Heart right ventricle (tissue), 16 donors: ENCODE measurements at regions not wholly inside any gene's neighbourhood (a gene's known extent, or its start where the extent isn't known, plus 50 kb on each side); places are given as distances from the start of the nearest gene placed in this dataset.

Source experiments
- ATAC-seq, 8 donors: fragments of 200-7000 bp; cut with Tn5 transposase; one replicate each; pipeline ENCODE4 v1.9.1; 2020; ENCODE audit warnings: mild to moderate bottlenecking in 8 of 8, moderate library complexity in 8 of 8, moderate number of reproducible peaks in 1 of 8
- DNase-seq, 2 donors: peaks; one replicate each; pipeline ENCODE4 v3.0.0-alpha.2; 2020
- H3K27ac ChIP-seq, 10 donors: fragments of 200-600 bp; sonication (generic) in 2 of 10; one replicate each; pipeline versions ENCODE4 v1.5.0 to v1.8.0; 2020 to 2022; ENCODE audit warnings: mild to moderate bottlenecking in 3 of 10
- H3K27me3 ChIP-seq, 7 donors: fragments of 200-600 bp; one replicate each; pipeline ENCODE4 v1.8.0; 2021 to 2022; ENCODE audit warnings: mild to moderate bottlenecking in 2 of 7
- H3K36me3 ChIP-seq, 9 donors: fragments of 200-600 bp; sonication (generic) in 1 of 9; one replicate each; pipeline versions ENCODE4 v1.5.0 to v1.8.0; 2020 to 2022; ENCODE audit warnings: mild to moderate bottlenecking in 2 of 9
- H3K4me1 ChIP-seq, 9 donors: fragments of 200-600 bp; sonication (generic) in 1 of 9; one replicate each; pipeline versions ENCODE4 v1.5.0 to v1.8.0; 2020 to 2022; ENCODE audit warnings: mild to moderate bottlenecking in 4 of 9
- H3K4me3 ChIP-seq, 10 donors: fragments of 200-600 bp; sonication (generic) in 2 of 10; one replicate each; pipeline versions ENCODE4 v1.5.0 to v1.8.0; 2020 to 2022; ENCODE audit warnings: mild to moderate bottlenecking in 7 of 10, moderate library complexity in 2 of 10
- H3K9me3 ChIP-seq, 11 donors: fragments of 200-600 bp in 10 of 11; sonication (generic) in 2 of 11; one replicate each; pipeline versions ENCODE4 v1.5.0 to v1.8.0; 2013 to 2022; ENCODE audit warnings: mild to moderate bottlenecking in 2 of 11, control low read depth in 1 of 11, moderate library complexity in 1 of 11
- WGBS, 2 donors: extraction: QIAGEN DNeasy Blood & Tissue Kit; methylation state at CpG; one replicate each; pipeline ENCODE4 v1.1.7; 2013; ENCODE audit warnings: inconsistent platforms in 1 of 2; 5-methylcytosine and 5-hydroxymethylcytosine counted together
- intact Hi-C, 10 donors: fragments of 100-400 bp; cut with DNase I; formaldehyde crosslinking; loops; one replicate each; pipeline versions ENCODE4 v1.11.1 to v1.14.2; 2022
- TF ChIP-seq, protein P1 (sequence below), 9 donors: fragments of 200-600 bp; sonication (generic) in 2 of 9; IDR thresholded peaks; one replicate each; pipeline versions ENCODE4 v1.5.0 to v1.8.0; 2021 to 2022; ENCODE audit warnings: antibody characterized with exemption in 9 of 9, mild to moderate bottlenecking in 5 of 9, moderate library complexity in 1 of 9
- donor health status: Arrhythmogenic right ventricular cardiomyopathy.
- donor health status: ischemic (EF 13 %, LVEDD 7.1; RV severe dilation, severe dysfunction).
- donor health status: healthy with polysubstance abuse.
- donor health status: DM: no; HTN: yes; CAD: no.
- donor health status: DM: no; HTN: no; CAD: no.
- donor health status: ischemic (EF 25% LVEDD 6.9; RV normal size, moderate dysfunction).
- donor health status: ischemic (EF 25% LVEDD 5.7; RV mildly dilated, moderate dysfunction).
- donor health status: healthy.
- donor health status: DM: yes; HTN: yes; CAD: no.
- donor health status: Ischemic cardiomyopathy.
- donor health status: ischemic (EF 35%, LVEDD 5.7; RV mildly dilated, moderate dysfunction).
- donor health status: nonischemic (EF 11% LVEDD 7.7; RV severe dilation, severe dysfunction).
- donor health status: DM: yes; HTN: yes; CAD: no.
- donor health status: PGD.
- donor health status: ischemic (EF 29% LVEDD 5.4; RV normal size, mild dysfunction).
- donor health status: nonischemic (EF 23%, LVEDD 6.1; RV moderate dilation, normal function).

DNA sequence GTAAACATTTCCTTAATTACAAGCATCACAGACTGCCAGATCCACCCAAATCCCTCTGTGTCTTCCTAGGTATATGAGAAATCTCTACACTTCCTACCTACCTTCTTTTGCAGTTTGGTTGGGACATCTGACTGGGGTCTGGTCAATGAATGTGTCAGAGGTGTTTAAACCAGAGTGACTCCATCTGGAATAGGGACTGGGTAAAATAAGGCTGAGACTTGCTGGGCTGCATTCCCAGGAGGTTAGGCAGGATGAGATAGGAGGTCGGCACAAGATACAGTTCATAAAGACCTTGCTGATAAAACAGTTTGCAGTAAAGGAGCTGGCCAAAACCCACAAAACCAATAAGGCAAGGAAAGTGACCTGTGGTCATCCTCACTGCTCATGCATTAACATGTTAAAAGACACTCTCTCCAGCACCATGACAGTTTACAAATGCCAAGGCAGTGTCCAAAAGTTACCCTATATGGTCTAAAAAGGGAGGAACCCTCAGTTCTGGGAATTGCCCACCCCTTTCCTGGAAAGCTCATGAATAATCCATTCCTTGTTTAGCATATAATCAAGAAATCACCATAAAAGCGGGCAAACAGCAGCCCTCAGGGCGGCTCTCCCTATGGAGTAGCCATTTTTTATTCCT lies 87.4 kb upstream of the BACE2 start:
- Histone ChIP-seq H3K4me1 (no peaks in the 10 kb centered on the region), H3K9me3 (peaks cover 0 to 6% (median 0%) of the 10 kb centered on the region in 11 donors), H3K27me3 (peaks cover 0 to 31% (median 0%) of the 10 kb centered on the region in 7 donors), H3K27ac (no peak overlapping the region), H3K36me3 (no peaks in the 10 kb centered on the region), H3K4me3 (no peak overlapping the region)
- DNase-seq: no peak
- intact Hi-C loops: no loop called here
- no peak for ATAC-seq
- 66 to 72% methylated on average over 3 of the region's 3 CpGs for WGBS, 2 donors
- TF ChIP-seq, protein P1, sequence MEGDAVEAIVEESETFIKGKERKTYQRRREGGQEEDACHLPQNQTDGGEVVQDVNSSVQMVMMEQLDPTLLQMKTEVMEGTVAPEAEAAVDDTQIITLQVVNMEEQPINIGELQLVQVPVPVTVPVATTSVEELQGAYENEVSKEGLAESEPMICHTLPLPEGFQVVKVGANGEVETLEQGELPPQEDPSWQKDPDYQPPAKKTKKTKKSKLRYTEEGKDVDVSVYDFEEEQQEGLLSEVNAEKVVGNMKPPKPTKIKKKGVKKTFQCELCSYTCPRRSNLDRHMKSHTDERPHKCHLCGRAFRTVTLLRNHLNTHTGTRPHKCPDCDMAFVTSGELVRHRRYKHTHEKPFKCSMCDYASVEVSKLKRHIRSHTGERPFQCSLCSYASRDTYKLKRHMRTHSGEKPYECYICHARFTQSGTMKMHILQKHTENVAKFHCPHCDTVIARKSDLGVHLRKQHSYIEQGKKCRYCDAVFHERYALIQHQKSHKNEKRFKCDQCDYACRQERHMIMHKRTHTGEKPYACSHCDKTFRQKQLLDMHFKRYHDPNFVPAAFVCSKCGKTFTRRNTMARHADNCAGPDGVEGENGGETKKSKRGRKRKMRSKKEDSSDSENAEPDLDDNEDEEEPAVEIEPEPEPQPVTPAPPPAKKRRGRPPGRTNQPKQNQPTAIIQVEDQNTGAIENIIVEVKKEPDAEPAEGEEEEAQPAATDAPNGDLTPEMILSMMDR (IDR thresholded peaks at IDR 0.05): no peak

DNA sequence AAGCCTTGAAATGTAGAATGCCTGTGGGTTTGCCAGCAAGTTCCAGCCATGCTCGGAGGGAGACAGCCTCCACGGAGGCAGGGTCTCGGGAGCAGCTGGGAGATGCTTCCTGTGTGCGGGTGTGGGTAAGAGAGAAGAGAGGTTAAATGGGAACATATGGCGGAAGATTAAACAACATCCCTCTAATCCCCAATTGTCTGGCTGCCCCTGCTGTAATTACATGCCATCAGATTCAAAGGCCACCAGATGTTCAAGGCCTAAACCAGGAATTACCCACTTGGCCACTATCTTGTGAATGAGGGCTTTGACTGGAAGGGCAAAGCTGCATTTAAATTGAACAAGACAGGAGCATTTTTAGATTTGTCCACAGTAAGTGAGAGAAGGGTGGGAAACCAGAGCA lies 81.4 kb upstream of the BACE2 start:
- WGBS, 2 donors: 79 to 85% methylated on average over 5 of the region's 5 CpGs
- Histone ChIP-seq H3K4me3 (no peak overlapping the region), H3K9me3 (peaks cover 0 to 6% (median 0%) of the 10 kb centered on the region in 11 donors), H3K27me3 (peaks cover 0 to 31% (median 0%) of the 10 kb centered on the region in 7 donors), H3K36me3 (no peaks in the 10 kb centered on the region), H3K4me1 (no peaks in the 10 kb centered on the region), H3K27ac (no peak overlapping the region)
- TF ChIP-seq, protein P1 (IDR thresholded peaks at IDR 0.05): no peak
- ATAC-seq (no peak), DNase-seq (no peak)
- intact Hi-C loops: no loop called here

DNA sequence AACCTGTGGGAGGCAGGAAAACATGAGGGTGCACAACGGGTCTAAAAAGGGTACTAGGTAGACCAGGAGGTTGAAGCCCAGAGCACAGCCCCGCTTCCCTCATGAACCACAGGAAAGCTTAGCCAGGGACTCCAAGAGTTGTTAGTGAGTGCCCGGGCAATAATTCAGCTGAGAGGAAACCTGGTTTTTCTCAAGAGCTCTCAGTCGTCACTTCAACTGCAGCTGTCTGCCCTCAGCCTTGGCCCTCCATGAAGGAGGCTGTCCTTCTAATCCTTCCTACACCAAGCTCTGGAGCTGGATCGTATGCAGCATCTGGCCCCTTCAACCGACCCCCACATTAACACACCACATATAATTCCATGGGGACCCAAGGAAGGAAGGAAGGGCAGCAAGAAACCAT lies 77.0 kb upstream of the BACE2 start:
- ATAC-seq (peak in 1 of 8 donors; percentile 25), DNase-seq (no peak)
- intact Hi-C loops: no loop called here
- peaks cover 0 to 15% (median 0%) of the 10 kb centered on the region in 7 donors for H3K27me3 ChIP-seq
- H3K4me1 ChIP-seq: peaks cover 0 to under 1% (median 0%) of the 10 kb centered on the region in 9 donors
- TF ChIP-seq, protein P1 (IDR thresholded peaks at IDR 0.05): no peak
- no peak overlapping the region for H3K27ac ChIP-seq
- H3K36me3 ChIP-seq: no peaks in the 10 kb centered on the region
- no peak overlapping the region for H3K4me3 ChIP-seq
- 24 to 37% methylated on average over 6 of the region's 6 CpGs for WGBS, 2 donors
- H3K9me3 ChIP-seq: no peaks in the 10 kb centered on the region

DNA sequence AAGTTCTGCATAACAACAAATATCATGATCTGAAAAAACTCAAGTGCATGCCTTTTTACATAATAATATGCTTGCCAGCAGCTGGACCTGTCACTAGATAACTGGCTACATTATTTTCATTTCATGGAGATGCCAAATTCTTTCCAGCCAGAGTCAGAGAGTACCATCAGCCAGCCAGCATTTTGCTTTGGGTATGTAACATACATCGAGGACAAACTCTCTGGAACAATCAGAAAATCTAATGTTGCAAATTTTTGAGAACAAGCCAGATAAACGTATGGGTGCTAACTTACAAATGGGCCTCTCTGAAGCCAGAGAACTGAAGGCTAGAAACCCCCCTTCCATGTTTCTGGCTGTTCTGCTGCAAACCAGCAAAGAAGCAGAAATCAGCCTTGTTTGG lies 76.3 kb upstream of the BACE2 start:
- TF ChIP-seq, protein P1 (IDR thresholded peaks at IDR 0.05): no peak
- H3K4me1 ChIP-seq: peaks cover 0 to 4% (median 0%) of the 10 kb centered on the region in 9 donors
- ATAC-seq: no peak
- H3K4me3 ChIP-seq: no peak overlapping the region
- H3K9me3 ChIP-seq: no peaks in the 10 kb centered on the region
- intact Hi-C loops: no loop called here
- DNase-seq: no peak
- H3K27ac ChIP-seq: no peak overlapping the region
- H3K27me3 ChIP-seq: peaks cover 0 to 10% (median 0%) of the 10 kb centered on the region in 7 donors
- WGBS, 2 donors: 42 to 49% methylated on average over 2 of the region's 2 CpGs
- no peaks in the 10 kb centered on the region for H3K36me3 ChIP-seq
